HEK293 (cell line): ENCODE measurements at regions not wholly inside any gene's neighbourhood (a gene's known extent, or its start where the extent isn't known, plus 50 kb on each side); places are given as distances from the start of the nearest gene placed in this dataset.

ENCODE experiments used
- CTCF ChIA-PET: fragments of 350-600 bp; formaldehyde crosslinking; extraction: SDS; loops from one replicate; lab custom pipeline; 2021; ENCODE audit warnings: antibody characterized with exemption; lab: Yijun Ruan, JAX
- POLR2A ChIA-PET: fragments of 300-600 bp; formaldehyde crosslinking; extraction: SDS; loops from one replicate; lab custom pipeline; 2020; ENCODE audit warnings: antibody characterized with exemption, inconsistent platforms; lab: Yijun Ruan, JAX
- H3K27ac ChIP-seq: fragments of 200-500 bp; sonication (Bioruptor generic); 2 replicates; pipeline ENCODE4 v1.5.1; 2014; ENCODE audit warnings: low read depth, low read length, control low read depth, inconsistent platforms; ENCODE audit errors: extremely low read depth
- H3K36me3 ChIP-seq, 2 experiments: fragments of 200-500 bp in 1 of 2; sonication (Bioruptor generic) in 1 of 2; 1 replicate in 1 of 2; 2 replicates in 1 of 2; pipeline ENCODE4 v1.5.1; 2014 to 2017; ENCODE audit warnings: inconsistent platforms in 2 of 2, low read length in 2 of 2; ENCODE audit not compliant: control insufficient read depth in 2 of 2, insufficient read depth in 1 of 2
- H3K4me1 ChIP-seq: fragments of 200-500 bp; sonication (Bioruptor generic); 2 replicates; pipeline ENCODE4 v1.5.1; 2014; ENCODE audit warnings: mild to moderate bottlenecking, low read length, inconsistent platforms; ENCODE audit not compliant: control insufficient read depth, insufficient read depth
- H3K4me3 ChIP-seq: 2 replicates; pipeline ENCODE4 v1.5.1; 2011; ENCODE audit warnings: low read depth, mild to moderate bottlenecking, control low read depth, low read length, moderate library complexity
- H3K9me3 ChIP-seq: fragments of 200-500 bp; sonication (Bioruptor generic); 2 replicates; pipeline ENCODE4 v1.5.1; 2014; ENCODE audit warnings: low read depth, low read length, inconsistent platforms; ENCODE audit not compliant: control insufficient read depth, insufficient read depth
- EGR2 ChIP-seq: fragments of 450-650 bp; formaldehyde crosslinking; IDR thresholded peaks from 2 replicates; pipeline ENCODE4 v1.5.1; 2016; ENCODE audit warnings: low read depth, missing biosample characterization, missing genetic modification characterization
- HOXC10 ChIP-seq: sonication (generic); formaldehyde crosslinking; IDR thresholded peaks from 2 replicates; pipeline ENCODE4 v1.8.1; 2023; ENCODE audit warnings: mild to moderate bottlenecking, missing genetic modification reagents
- IKZF3 ChIP-seq: fragments of 450-650 bp; IDR thresholded peaks from 2 replicates; pipeline ENCODE4 v1.5.0; 2018; ENCODE audit warnings: missing biosample characterization, mild to moderate bottlenecking, missing genetic modification characterization, moderate library complexity
- INSM2 ChIP-seq: fragments of 450-650 bp; formaldehyde crosslinking; IDR thresholded peaks from 2 replicates; pipeline ENCODE4 v1.5.1; 2016; ENCODE audit warnings: missing biosample characterization, missing genetic modification characterization
- KLF9 ChIP-seq: fragments of 450-650 bp; formaldehyde crosslinking; IDR thresholded peaks from 2 replicates; pipeline ENCODE4 v1.5.1; 2016; ENCODE audit warnings: missing biosample characterization, missing genetic modification characterization, low read depth
- ZBTB44 ChIP-seq: fragments of 450-650 bp; IDR thresholded peaks from 2 replicates; pipeline ENCODE4 v1.5.1; 2018; ENCODE audit warnings: missing biosample characterization, mild to moderate bottlenecking, missing genetic modification characterization
- ZFHX2 ChIP-seq: fragments of 450-650 bp; formaldehyde crosslinking; conservative IDR thresholded peaks from 2 replicates; pipeline ENCODE4 v1.5.1; 2016; ENCODE audit warnings: missing biosample characterization, missing genetic modification characterization
- ZNF23 ChIP-seq: fragments of 450-650 bp; formaldehyde crosslinking; IDR thresholded peaks from 2 replicates; pipeline ENCODE4 v1.5.1; 2016; ENCODE audit warnings: missing biosample characterization, missing genetic modification characterization, borderline replicate concordance
- ZNF266 ChIP-seq: fragments of 450-650 bp; formaldehyde crosslinking; IDR thresholded peaks from 2 replicates; pipeline ENCODE4 v1.5.1; 2016; ENCODE audit warnings: missing biosample characterization, missing genetic modification characterization, low read depth
- ZNF324 ChIP-seq: fragments of 450-650 bp; formaldehyde crosslinking; IDR thresholded peaks from 2 replicates; pipeline ENCODE4 v1.5.1; 2016; ENCODE audit warnings: missing biosample characterization, missing genetic modification characterization
- ZNF362 ChIP-seq: fragments of 450-650 bp; formaldehyde crosslinking; IDR thresholded peaks from 2 replicates; pipeline ENCODE4 v1.5.1; 2016; ENCODE audit warnings: missing biosample characterization, missing genetic modification characterization
- ZNF501 ChIP-seq: fragments of 450-650 bp; formaldehyde crosslinking; IDR thresholded peaks from 2 replicates; pipeline ENCODE4 v1.5.1; 2016; ENCODE audit warnings: missing biosample characterization, missing genetic modification characterization
- ZNF558 ChIP-seq: fragments of 450-650 bp; formaldehyde crosslinking; IDR thresholded peaks from 2 replicates; pipeline ENCODE4 v1.5.1; 2016; ENCODE audit warnings: missing biosample characterization, missing genetic modification characterization
- ZNF677 ChIP-seq: fragments of 450-650 bp; IDR thresholded peaks from 2 replicates; pipeline ENCODE4 v1.5.0; 2018; ENCODE audit warnings: missing biosample characterization, mild to moderate bottlenecking, missing genetic modification characterization, moderate library complexity
- ZNF707 ChIP-seq: fragments of 450-650 bp; formaldehyde crosslinking; IDR thresholded peaks from 2 replicates; pipeline ENCODE4 v1.5.1; 2016; ENCODE audit warnings: missing biosample characterization, missing genetic modification characterization
- ZNF768 ChIP-seq: fragments of 450-650 bp; formaldehyde crosslinking; IDR thresholded peaks from 2 replicates; pipeline ENCODE4 v1.5.1; 2018; ENCODE audit warnings: missing biosample characterization, mild to moderate bottlenecking, missing genetic modification characterization
- ZNF792 ChIP-seq: fragments of 450-650 bp; formaldehyde crosslinking; IDR thresholded peaks from 2 replicates; pipeline ENCODE4 v1.5.1; 2016; ENCODE audit warnings: missing biosample characterization, missing genetic modification characterization
- TF ChIP-seq, protein P1 (sequence below): fragments of 450-650 bp; formaldehyde crosslinking; IDR thresholded peaks from 2 replicates; pipeline ENCODE4 v1.5.1; 2016; ENCODE audit warnings: missing biosample characterization, missing genetic modification characterization

GRCh38 chr2:224211791-224212190 is 172.7 kb upstream of the SERPINE2 start:
- ChIA-PET POLR2A (no interaction called here), CTCF (interaction anchor here (0.6 kb wide), 1 partner anchor 551 kb away, joined by 3 read pairs; no protein-coding TSS in a partner anchor)
- no peak overlapping the region for H3K4me3 ChIP-seq

DNA sequence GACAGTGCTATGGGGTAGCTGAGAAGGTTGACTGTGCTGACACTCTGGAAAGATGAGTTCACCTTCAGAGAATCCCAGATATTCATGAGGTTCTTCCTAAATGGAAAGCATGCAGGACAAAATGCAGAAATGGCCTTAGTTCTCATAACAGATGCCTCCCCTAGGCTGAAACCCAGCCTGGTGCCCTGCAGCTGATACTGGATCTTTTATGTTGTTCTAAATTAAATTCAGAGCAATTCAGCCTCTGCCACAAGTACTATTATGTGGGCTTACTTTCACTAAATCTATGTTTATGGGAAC is 172.0 kb upstream of the SERPINE2 start:
- Histone ChIP-seq H3K4me3 (no peak overlapping the region), H3K9me3 (no peaks in the 10 kb centered on the region), H3K4me1 (no peaks in the 10 kb centered on the region), H3K27ac (no peak overlapping the region), H3K36me3 (no peaks in the 10 kb centered on the region)
- TF ChIP-seq ZNF707 (tag by site-specific recombination), result no peak
- TF ChIP-seq ZNF792 (tag by site-specific recombination), result no peak
- TF ChIP-seq ZNF558 (tag by site-specific recombination), result no peak
- TF ChIP-seq HOXC10, result no peak
- no peak for TF ChIP-seq ZBTB44 (tag by site-specific recombination)
- no peak for TF ChIP-seq ZNF324 (tag by site-specific recombination)
- no peak for TF ChIP-seq ZNF501 (tag by site-specific recombination)
- POLR2A ChIA-PET, result no interaction called here
- CTCF ChIA-PET, result no interaction called here

More at GRCh38 chr2:224211791-224212190, 172.7 kb upstream of the SERPINE2 start:
- TF ChIP-seq IKZF3 (tag by site-specific recombination) (no peak), ZNF266 (tag by site-specific recombination) (no peak), EGR2 (tag by site-specific recombination) (peak; percentile 37; the same call in 1 of the 2 replicates), ZFHX2 (tag by site-specific recombination) (peak; percentile 40), KLF9 (tag by site-specific recombination) (no peak)
- Histone ChIP-seq H3K9me3 (no peaks in the 10 kb centered on the region), H3K4me1 (no peaks in the 10 kb centered on the region), H3K36me3 (no peaks in the 10 kb centered on the region), H3K27ac (no peak overlapping the region)

DNA sequence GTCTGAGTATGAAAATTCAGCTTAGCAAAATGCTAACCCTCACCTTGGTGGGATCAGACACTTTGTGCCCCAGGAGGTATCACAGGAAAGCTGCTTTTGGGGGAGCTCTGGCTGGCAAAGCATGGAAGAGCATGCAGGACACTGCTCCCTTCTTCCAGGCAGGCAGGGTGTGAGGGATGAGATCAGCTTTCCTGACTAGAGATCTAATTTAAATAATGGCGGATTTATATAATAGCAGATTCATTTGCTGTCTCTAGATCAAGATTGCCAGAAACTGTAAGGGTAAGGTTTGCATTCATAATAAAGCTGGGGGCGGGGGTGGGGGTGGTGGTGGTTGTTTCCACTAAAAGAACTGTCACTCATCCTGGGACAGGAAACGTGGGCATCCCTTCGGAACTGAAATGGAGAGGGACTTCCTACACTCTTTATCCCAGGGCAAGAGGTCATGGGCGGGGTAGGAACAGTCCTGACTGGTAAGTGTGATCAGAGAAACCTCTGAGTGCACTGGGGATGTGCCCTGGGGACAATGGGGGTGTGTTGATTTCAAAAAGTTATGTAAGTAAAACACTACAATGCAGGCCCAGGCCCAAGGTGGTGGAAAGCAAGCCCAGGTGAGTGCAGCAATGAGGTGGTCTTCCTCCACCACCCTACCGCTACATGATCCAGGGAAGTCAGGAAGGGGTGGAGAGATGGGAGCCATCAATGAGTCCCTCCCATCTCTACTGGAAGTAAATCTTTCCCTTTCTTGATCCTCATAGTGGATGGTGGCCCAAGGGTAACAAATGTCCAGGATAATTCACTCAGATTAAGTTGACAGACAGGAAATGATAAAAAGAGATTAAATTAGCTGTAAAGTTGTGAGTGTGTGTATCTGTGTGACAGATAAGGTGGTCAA is 171.4 kb upstream of the SERPINE2 start:
- Histone ChIP-seq H3K4me1 (no peaks in the 10 kb centered on the region), H3K27ac (no peak overlapping the region), H3K9me3 (no peaks in the 10 kb centered on the region), H3K36me3 (no peaks in the 10 kb centered on the region), H3K4me3 (no peak overlapping the region)
- ChIA-PET CTCF (no interaction called here), POLR2A (no interaction called here)
- TF ChIP-seq ZNF23 (tag by site-specific recombination), result no peak
- no peak for TF ChIP-seq ZNF362
- TF ChIP-seq ZNF677 (tag by site-specific recombination), result no peak
- TF ChIP-seq ZNF768, result no peak
- TF ChIP-seq INSM2 (tag by site-specific recombination), result no peak
- TF ChIP-seq, protein P1, sequence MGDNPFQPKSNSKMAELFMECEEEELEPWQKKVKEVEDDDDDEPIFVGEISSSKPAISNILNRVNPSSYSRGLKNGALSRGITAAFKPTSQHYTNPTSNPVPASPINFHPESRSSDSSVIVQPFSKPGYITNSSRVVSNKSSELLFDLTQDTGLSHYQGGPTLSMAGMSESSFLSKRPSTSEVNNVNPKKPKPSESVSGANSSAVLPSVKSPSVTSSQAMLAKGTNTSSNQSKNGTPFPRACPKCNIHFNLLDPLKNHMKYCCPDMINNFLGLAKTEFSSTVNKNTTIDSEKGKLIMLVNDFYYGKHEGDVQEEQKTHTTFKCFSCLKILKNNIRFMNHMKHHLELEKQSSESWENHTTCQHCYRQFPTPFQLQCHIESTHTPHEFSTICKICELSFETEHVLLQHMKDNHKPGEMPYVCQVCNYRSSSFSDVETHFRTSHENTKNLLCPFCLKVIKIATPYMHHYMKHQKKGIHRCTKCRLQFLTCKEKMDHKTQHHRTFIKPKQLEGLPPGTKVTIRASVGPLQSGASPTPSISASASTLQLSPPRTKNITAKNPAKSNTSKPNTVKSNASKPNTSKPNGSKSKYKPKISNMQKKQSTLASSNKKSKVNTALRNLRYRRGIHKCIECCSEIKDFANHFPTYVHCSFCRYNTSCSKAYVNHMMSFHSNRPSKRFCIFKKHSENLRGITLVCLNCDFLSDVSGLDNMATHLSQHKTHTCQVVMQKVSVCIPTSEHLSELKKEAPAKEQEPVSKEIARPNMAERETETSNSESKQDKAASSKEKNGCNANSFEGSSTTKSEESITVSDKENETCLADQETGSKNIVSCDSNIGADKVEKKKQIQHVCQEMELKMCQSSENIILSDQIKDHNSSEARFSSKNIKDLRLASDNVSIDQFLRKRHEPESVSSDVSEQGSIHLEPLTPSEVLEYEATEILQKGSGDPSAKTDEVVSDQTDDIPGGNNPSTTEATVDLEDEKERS (tag by site-specific recombination), result no peak
